H1 (cell line): ENCODE measurements at regions not wholly inside any gene's neighbourhood (a gene's known extent, or its start where the extent isn't known, plus 50 kb on each side); places are given as distances from the start of the nearest gene placed in this dataset.

Experiments
- HDAC6 ChIP-seq: IDR thresholded peaks from one replicate; pipeline ENCODE4 v1.7.1; 2012; ENCODE audit warnings: low read depth, mild to moderate bottlenecking, inconsistent platforms, low read length, moderate library complexity
- RNF2 ChIP-seq: fragments of 200-900, 300-1000 bp; sonication (generic); IDR thresholded peaks from 2 replicates; pipeline ENCODE4 v1.7.1; 2016; ENCODE audit warnings: borderline replicate concordance, low read depth, mild to moderate bottlenecking, antibody characterized with exemption, low read length; ENCODE audit not compliant: poor library complexity, severe bottlenecking; ENCODE audit errors: missing control alignments
- SP1 ChIP-seq: IDR thresholded peaks from 2 replicates; pipeline ENCODE4 v1.6.1; 2011; ENCODE audit warnings: low read depth, low read length

DNA sequence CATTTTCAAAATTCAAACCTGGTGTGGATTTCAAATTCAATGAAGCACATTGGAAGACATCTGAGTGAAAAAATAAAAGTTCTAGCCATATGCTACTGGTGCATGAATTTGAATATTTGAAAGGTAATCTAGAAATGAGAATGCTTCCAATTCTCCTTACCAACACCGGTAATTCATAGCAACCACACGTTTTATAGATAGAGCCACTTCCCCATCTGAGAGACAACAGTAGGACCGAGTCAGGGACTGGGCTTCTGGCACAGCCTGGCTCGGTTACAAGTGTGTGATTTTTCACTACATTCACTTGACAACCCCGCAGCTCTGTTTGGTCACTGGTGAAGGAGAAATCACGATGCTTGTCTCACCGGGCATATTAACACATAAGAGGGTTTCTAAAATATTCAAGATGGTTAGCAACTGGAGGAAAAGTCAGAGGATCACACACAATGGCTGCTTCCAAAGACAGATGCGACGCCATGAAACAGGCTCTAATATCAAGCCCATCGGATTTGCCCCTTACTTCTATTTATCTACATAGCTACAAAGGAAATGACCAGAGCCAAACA is 86.5 kb upstream of the FOXN3 start (continued):
- no peak for TF ChIP-seq HDAC6
- TF ChIP-seq RNF2 = no peak
- no peak for TF ChIP-seq SP1
